ENCODE measurements at regions not wholly inside any gene's neighbourhood (a gene's known extent, or its start where the extent isn't known, plus 50 kb on each side); places are given as distances from the start of the nearest gene placed in this dataset.

DNA sequence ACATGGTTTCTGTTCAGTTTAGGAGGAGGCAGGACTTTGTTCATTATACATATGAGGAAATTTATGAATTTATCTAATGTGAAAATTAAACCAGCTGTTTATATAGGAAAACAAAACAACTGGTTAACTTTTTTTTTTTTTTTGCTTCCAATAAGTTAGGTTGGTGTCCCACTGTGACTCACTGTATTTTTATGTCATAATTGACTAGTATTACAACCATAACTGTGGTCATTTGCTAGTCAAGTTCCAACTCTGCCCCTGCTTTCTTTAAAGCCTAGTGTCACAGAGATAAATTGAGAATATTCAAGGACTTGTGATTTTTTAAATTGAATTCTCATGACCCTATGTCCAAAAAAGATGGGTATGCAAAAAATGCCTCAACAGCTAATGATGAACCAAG is 227.7 kb downstream of the BCAT1 start:
- no peak for DNase-seq

DNA sequence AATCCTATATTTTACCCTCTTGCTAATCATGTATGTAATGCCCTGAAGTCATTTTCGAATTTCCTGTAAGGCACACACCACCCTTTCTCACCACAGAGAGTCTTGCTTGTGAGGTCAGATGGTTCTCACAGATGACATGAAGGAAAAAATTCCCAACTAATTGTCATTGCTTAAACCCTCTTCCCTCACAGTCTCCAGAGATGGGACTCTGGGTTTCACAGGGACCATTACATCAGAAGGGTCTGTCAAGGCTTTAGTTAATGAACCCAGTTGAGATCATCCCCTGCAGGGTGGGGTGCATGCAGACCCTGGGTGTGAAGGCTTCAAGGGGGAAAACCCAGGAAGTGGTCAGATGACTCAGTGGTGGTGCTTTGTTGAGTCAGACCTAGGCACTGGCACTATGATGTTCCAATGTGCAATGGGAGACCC is 229.6 kb downstream of the BCAT1 start:
- DNase-seq, result no peak

DNA sequence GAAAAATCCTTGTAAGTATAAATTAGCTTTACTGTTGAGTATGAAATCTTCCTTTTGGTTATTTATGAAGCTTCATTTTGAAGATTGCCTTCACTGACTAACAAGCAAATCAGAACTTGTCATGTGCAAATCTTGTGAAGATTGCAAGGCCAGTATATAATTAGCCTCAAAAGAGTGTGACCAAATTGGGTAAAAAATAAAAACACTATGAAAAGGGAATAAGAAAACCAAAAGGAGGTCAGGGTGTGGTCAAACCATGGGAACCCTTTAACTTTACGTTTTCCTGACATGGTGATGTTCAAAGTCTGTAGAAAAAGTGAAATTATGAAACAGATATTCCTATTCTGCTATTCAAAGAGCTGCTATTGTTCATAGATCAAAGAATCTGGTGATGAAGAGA is 230.3 kb downstream of the BCAT1 start:
- no peak for DNase-seq

DNA sequence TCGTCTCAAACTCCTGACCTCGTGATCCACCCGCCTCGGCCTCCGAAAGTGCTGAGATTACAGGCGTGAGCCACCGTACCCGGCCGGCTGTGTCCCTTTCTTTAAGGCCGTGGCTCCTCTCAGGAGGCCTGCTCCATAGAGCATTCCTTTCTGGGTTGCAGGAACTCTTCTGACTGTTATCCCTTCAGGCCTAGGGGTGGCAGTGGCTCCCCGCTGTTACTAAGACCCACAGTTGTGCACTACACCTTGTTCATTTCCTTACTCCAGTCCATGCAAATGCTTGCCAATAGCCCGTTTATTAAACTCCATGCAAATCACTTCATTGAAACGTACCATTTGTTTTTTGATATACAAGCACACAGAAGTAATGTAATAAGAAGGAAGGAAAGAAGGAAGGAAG is 234.7 kb downstream of the BCAT1 start:
- no peak for DNase-seq

DNA sequence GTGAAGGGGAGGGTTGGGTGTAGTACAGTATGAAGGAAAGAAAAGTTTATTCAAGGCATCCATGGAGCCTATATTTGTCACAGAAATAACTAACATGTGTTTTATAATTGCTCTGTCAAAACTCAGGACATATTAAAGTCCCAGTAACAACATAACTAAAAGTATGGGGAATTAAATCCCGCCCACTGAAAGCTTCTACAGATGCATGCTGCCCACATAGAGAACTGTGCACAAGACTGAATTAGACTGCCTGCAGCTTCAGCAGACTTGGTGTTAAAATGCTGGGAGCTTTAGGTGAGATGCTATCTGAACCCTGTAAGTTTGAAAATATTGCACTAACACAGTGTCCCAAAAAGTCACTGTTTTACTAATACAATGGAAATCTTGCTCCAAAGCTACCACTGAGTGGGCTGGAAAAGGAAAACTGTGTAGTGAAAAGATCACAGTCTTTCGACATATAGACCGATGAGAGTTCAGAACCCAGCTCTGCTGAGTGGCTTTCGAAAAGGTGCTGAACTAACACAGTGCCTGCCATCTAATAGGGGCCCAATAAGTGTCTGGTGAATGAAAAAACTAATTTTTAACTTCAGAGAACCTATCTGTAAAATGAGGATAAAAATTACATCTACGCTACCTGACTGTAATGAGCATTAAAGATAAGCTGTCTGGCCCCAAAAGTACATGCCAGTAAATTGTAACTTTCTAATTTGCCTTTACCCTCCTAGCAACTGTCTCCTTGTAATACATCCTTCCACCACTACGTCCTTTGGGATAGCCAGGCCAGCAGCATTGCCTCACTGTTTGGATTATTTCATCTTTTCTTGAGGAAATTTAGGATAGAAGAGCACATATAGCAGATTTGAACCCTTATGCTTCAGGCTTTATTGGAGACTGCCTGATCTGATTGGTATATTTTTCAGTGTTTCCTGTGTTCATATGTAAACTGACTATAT is 237.6 kb downstream of the BCAT1 start:
- no peak for DNase-seq

DNA sequence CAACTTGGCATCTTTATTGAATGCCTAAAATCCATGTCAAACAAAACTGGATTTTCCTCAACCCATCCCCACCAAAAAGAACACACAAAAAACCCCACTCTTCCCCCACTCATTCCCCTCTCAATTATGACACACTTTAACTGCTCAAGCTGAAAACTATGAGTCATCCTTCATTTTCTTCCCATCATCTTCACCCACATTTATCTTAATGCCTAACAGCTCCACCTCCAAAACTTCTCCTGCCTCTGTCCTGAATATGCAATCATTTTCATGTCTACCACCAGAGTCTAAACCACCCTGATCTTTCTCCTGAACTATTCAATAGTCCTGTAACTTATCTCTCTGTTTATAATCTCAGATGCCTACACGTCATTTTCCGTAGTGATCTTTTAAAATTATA is 239.7 kb downstream of the BCAT1 start:
- no peak for DNase-seq

DNA sequence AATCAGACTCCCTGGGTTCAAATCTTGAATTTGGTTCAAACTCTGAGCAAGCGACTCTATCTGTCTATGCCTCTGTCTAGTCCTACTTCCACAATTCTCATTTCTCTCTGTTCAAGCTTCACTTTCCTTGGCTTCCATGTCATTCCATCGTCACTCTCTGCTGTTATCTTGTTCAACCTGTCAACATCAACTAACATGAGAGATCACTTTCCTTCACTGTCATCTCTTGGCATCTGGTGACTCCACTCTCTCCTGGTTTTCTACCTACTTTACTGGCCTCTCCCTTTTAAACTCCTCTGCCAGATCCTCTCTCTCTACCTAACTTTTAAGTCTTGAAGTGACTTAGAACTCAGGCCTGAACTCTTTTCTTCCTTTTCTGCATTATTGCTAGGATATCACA is 240.2 kb downstream of the BCAT1 start:
- DNase-seq, result no peak

DNA sequence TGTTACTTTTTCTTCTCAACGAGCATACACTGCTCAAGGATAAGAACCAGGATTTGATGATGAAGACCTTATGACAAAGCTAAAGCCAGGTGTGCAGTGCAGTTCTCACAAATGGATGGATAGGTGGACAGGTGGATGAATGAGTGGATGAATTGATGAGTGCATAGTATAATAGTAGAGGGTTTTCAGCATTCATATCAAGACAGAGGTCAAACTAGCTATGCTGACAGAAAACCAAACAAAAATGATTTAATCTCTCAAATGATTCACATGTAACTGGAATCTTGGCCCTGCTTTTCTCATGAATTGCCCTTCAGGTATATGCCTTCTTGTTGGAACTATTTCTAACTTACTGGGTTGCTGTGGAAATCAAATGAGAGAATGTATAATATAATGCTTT is 240.9 kb downstream of the BCAT1 start:
- DNase-seq, result no peak

DNA sequence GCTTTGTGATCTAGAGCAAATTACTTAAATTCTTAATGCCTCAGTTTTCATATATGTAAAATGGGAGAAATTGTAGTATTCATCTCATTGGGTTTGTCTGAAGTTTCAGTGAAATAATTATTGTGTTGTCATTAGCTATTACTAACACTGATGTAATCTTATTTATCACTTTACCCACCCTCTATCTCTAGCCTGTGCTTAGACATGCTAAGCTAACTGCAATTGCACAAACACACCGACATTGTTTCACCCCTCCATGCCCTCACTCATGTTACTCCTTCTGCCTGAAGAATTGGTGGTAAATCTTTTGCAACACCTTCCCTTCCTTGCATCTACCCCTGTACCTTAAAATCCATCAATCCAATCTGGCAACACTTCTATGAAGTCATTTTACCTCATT is 241.6 kb downstream of the BCAT1 start:
- no peak for DNase-seq

DNA sequence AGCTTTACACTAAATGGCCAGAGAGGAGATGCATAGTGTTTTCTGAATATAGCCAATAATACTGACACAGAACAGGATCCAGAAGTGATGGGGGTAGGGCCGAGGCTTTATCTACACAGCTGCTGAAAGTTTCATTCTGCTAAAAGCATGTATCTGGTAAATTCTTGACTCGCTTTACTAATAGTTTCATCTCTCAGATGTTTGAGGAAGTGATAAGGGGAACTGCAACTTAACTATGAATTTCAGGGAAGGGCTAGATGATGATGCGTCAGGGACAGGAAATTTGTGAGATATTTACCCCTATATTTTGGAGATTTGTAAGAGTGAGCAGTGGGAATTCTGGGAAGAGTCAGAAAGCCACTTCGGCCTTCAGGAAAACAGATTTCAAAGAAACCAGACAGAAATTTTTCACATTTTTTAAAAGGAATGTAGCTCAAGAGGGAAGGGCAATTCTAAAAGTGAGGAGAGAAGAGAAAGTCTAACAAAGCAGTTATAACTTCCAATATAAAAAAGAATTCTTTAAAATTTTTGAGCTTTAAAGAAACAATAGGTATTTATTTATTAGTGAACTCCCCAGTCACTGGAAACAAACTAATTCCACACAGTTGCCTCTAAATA is 243.1 kb downstream of the BCAT1 start:
- no peak for DNase-seq

DNA sequence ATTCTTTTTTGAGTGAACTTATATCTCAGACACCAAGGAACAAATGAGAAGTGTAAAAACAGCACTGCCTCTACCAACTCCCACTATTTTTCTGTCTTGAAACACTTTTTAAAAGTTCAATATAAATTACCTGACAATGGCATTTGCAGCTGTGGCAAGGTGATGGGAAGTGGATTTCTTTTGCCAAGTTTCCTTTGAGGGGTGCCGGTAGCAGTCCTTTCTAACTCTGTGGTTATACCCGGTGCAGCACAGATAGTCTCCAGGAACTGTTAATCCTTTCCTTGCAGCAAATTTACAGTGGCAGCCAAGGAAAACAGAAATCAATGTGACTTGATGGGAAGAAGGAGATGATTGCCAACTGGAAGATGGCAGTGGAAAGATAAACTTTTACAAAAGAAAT is 243.7 kb downstream of the BCAT1 start:
- no peak for DNase-seq

DNA sequence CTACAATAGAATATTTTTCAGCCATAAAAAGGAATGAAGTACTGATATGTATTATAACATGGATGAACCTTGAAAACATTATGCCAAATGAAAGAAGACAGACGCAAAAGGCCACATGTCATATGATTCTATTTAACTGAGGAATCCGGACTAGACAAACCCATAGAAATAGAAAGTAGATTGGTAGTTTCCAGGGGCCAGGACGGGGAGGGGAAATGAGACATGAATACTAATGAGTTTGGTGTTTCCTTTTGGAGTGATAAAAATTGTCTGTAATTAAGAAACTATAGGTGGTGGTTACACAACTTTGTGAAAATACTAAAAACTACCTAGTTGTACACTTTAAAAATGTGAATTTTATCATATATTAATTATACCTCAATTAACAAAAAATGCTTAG is 247.6 kb downstream of the BCAT1 start:
- DNase-seq, result no peak

DNA sequence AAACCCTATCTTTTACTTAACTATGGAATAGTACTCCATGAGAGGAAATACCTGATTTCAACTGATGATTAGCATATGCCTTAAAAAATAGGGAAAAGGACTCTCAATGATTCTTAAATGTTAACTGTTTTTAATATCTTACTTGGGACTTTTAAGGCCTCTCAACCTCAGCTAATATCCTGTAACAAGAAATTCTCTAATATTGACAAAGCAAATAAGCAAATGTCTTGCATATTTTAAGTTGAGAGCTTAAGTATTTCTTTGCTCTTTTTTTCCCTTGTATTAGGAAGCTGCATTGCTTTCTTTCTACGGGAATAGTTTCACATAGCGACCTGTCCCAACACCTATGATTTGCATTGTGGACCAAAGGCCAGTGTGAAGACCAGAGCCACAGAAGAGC is 249.9 kb downstream of the BCAT1 start:
- no peak for DNase-seq

DNA sequence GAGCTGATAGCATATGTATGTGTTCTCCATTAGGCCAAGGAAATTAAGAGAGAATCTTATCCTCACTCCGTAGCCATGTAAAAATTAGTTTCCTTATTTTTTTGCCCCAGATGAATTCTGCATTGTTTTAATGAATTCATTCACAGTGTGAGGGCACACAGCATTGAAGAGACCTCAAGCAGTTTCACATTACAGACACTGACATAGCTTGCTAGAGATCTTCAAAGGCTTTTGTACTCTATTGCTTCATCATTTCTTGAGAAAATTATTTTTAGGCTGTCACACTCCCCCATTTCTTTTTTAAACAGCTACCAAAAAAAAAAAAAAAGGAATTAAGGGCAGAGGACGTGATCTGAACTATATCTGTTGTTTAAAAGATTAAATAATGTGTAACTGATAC is 251.1 kb downstream of the BCAT1 start:
- DNase-seq, result no peak

DNA sequence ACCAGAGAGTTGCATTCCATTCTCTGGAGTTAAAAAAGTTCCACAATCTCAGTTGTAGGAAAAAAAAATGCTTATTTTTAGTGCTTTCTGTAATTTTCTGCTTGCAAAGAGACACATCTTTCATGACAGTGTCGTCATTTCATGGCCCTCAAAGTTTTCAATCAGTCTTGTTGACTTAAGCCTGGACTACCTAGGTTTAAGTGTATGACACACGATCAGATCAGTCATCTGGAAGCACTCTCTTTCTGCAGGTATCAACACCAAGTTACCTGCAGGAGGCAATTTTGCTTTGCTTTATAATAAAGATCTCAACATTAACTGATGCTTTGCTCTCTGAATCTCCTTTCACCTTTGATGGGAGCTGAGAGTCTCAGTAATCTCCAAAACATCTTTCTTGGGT is 251.6 kb downstream of the BCAT1 start:
- DNase-seq, result no peak

DNA sequence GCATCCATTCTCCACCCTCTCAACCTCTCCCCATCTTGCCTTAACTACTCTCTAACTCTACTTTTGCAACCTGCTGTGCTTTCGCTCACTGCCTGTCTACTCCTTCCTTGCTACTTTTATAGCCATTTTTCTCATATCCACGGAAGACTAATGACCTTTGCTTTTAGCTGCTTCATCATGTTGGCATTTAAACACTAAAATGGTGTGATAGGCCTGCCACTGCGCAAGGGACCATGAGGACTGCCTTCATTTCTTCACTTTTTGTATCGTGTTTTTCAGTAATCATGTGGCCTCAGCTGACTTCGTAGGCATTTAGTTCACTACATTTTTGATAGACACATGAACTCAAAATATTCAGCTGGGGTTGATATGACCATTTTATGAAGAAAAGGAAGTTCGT is 252.1 kb downstream of the BCAT1 start:
- no peak for DNase-seq

DNA sequence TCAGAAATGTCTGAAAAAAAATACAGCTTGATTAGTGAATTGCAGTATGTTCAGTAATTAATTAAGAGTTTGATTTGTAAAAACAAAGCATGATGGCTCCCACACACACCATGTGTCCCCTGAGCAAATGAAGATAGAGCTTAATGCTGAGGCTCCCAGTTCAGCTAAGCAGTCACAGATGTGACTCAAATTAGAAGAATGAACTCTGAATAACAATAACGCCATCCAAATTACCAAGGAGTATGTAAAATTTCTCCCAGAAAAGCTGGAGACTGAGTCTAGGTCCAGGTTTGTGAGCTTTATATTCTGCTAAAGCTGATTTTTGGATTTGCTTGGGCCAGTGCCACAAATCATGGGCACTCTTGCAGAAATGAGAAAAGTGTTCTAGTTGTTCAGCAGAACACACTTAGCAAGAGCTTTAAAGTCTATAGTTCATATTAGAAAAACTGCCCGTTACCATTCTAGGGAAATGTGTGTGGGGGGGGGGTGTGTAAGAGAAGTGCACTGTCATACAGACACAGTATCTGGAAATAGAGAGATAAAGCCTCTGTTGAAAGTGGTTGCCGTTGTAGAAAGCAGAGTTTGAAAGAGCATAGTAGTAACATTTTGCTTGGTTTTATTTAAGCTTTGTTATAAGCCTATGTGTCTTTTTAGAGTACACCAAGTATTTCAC is 253.1 kb downstream of the BCAT1 start:
- no peak for DNase-seq

DNA sequence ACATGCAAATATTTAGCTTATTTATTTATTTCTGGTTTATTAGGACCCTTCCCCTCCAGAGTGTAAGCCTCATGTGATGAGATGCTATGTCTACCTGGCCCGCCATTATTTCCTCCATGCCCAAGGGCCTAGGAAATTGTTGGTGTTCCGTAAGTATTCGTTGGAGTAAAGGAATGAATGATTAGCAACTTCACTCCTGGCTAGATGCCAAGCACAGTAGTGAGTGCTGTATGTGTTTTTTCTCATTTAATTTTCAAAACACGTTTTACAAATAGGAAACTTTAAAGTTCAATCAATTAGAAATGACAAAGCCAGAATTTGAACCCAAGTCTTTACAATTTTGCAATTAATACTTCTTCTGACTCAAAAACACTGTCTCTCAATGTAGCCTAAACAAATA is 253.8 kb downstream of the BCAT1 start:
- no peak for DNase-seq

DNA sequence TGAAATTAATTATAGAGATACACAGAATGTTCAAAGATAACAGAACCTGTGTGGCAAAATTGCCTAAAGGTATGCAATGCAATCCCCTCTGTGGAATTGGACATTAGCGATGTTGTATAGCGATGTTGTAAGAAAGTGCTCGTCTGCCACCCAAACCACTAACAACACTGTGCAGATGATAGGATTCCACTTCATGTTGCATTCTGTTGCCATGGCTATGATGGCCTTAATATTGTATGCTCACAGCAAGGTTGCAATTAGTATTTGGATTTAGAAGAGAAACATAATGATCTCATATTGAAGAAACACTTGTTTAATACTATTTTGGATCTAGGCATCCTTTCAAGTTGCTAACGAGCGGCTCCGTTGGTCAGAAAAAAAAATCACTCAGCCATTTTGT is 260.3 kb downstream of the BCAT1 start:
- peak in 2 of 3 experiments; percentile 25 to 68 for DNase-seq

DNA sequence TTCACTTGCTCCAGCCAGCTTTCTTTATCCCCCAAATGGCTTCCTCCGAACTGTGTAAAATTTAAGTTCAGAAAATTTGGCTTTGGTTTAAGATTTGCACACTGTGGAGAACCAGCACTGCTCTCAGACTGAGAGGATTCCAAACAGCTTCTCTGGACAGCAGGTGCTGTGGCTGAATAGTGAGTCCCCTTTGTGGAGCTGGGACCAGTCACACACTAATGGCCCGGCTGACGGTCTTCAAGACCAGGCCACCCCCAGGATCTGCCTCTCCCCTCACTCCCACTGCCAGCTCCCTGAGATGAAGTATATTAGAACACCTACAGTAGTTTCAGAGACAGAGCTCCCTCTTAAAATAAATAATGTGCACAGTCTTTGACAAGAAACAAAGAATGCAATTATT is 267.3 kb downstream of the BCAT1 start:
- DNase-seq, result peak in 1 of 3 experiments; percentile 10

DNA sequence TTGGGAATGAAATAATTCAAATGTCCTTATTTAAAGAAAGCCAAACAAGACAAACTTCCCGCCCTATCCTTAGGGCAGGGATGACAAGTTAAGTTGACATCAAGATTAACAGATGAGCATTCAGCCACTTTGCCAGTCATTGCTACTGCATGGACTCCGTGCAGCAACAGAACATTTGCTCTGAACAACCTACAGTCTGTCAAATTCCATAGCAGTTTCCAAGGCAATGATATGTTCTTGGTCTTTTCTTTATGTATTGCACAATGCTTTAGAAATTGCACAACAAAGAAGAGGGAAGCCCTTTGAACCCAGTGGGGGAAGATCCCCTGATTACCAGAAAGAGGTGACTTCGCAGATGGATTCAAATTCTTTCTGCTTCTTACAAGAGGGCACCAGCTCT is 269.8 kb downstream of the BCAT1 start:
- DNase-seq, result no peak

DNA sequence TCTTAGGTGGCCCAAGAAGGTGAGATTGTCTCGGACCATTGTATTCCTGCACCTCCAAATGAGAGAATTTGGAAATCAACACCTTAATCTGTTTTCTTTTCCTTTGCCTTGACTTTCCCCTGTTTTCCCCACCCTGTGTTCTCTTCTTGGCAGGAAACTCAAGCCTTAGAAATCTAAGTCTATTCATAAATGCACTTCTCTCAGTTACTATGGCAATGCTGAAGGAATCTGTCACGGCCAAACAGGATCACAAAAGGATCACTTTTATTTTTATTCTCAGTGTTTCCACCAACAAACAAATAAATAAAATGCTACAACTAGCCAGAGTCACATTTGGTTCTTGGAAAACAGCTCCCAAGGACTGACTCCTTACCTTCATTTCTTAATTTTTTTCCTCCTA is 270.5 kb downstream of the BCAT1 start:
- no peak for DNase-seq

DNA sequence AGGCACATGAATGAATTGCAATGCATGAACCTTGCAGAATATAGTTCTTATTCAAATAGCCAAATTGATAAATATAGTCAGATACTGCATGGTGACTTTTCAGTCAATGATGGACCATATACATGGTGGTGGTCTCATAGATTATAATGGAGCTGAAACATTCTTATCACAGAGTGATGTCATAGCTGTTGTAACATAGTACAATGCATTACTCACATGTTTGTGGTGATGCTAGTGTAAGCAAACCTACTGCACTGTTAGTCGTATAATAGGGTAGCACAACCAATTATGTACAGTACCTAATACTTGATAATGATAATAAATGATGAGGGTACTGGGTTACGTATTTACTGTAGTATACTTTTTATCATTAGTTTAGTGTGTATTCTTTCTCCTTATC is 280.3 kb downstream of the BCAT1 start:
- DNase-seq, result no peak
